ENCODE measurements at regions not wholly inside any gene's neighbourhood (a gene's known extent, or its start where the extent isn't known, plus 50 kb on each side); places are given as distances from the start of the nearest gene placed in this dataset.

DNA sequence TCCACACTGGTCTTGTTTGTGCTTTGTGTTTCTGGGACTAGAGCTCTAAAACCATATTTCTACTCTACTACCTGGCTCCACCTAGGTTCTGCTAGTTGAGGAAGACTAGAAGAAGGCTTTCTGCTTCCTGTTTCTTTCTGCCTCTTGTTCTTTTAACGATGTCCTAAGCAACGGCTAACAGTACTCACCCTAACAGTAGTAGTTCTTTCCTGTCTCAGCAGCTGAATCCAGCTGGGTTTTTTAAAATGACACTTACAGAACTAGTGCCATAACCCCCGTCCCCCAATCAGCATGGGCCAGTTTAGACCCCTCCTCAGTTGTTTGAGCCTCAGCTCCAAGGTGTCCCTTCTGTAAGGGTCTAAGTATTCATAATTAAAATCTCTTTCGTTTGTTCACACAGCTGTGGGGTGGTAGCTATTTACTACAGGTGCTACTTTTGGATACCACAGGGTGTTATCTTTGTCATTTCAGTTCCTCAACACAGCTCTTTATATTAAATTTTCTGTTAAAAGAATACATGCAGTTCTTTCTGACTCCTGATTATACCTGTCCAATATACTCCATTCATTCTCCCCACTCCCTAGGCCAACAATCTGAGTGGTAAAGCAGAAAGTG lies 790.2 kb downstream of the DHX35 start:
- TF ChIP-seq POLR2A (IDR thresholded peaks at IDR 0.05) (no peak), POLR2AphosphoS5 (IDR thresholded peaks at IDR 0.05; ENCODE audit: insufficient read depth in 1 of 2, low read depth in 1 of 2) (no peak)
